GM21515 (cell line): ENCODE measurements at regions not wholly inside any gene's neighbourhood (a gene's known extent, or its start where the extent isn't known, plus 50 kb on each side); places are given as distances from the start of the nearest gene placed in this dataset.
"Not testable (repeated sequence)": the region's sequence is repeated elsewhere in the genome, so short reads cannot be mapped to it uniquely, and the experiment has no call there.

Experiments
- ATAC-seq: cut with Tn5 transposase; IDR thresholded peaks from one replicate; pipeline ENCODE4 v1.9.1; 2021; ENCODE audit not compliant: unreplicated experiment

GRCh38 chr1:54474310-54475251 is 68.4 kb upstream of the SSBP3 start:
- no peak for ATAC-seq

- ATAC-seq = no peak
Measured at GRCh38 chr1:54471588-54471987, 65.4 kb upstream of the SSBP3 start.

- not testable (repeated sequence) for ATAC-seq
Measured at GRCh38 chr1:54469444-54469843, 63.2 kb upstream of the SSBP3 start.

GRCh38 chr1:54468288-54469084 is 62.3 kb upstream of the SSBP3 start:
- not testable (repeated sequence) for ATAC-seq

- ATAC-seq = no peak
Measured at GRCh38 chr1:54465351-54465811, 59.2 kb upstream of the SSBP3 start.

GRCh38 chr1:54464477-54465146 is 58.4 kb upstream of the SSBP3 start:
- no peak for ATAC-seq

- no peak for ATAC-seq
Measured at GRCh38 chr1:54464031-54464476, 57.9 kb upstream of the SSBP3 start.

GRCh38 chr1:54463259-54464030 is 57.3 kb upstream of the SSBP3 start:
- no peak for ATAC-seq

- no peak for ATAC-seq
Measured at GRCh38 chr1:54462597-54463258, 56.5 kb upstream of the SSBP3 start.

GRCh38 chr1:54461731-54462596 is 55.8 kb upstream of the SSBP3 start:
- no peak for ATAC-seq

- no peak for ATAC-seq
Measured at GRCh38 chr1:54460861-54461387, 54.7 kb upstream of the SSBP3 start.

- ATAC-seq = no peak
Measured at GRCh38 chr1:54460351-54460750, 54.2 kb upstream of the SSBP3 start.

- no peak for ATAC-seq
Measured at GRCh38 chr1:54459726-54460191, 53.6 kb upstream of the SSBP3 start.

GRCh38 chr1:54459140-54459539 is 52.9 kb upstream of the SSBP3 start:
- no peak for ATAC-seq

- ATAC-seq = no peak
Measured at GRCh38 chr1:54456921-54457529, 50.8 kb upstream of the SSBP3 start.

- no peak for ATAC-seq
Measured at GRCh38 chr1:54456361-54456760, 50.2 kb upstream of the SSBP3 start.
